A549 (cell line): ENCODE measurements at regions not wholly inside any gene's neighbourhood (a gene's known extent, or its start where the extent isn't known, plus 50 kb on each side); places are given as distances from the start of the nearest gene placed in this dataset.

Source experiments
- ATAC-seq, 2 experiments: fragments of 200-7000 bp in 1 of 2; fragments of >200 bp in 1 of 2; cut with Nextera tagmentation in 1 of 2; cut with Tn5 transposase in 1 of 2; 3 replicates each; pipeline versions ENCODE4 v1.8.0 to v1.9.1; 2018 to 2020; ENCODE audit warnings: mild to moderate bottlenecking in 1 of 2, moderate library complexity in 1 of 2
- CTCF ChIA-PET: fragments of 300-600 bp; sonication (Branson Sonifier 250); formaldehyde crosslinking; extraction: SDS; loops from one replicate; lab custom pipeline; 2021; ENCODE audit warnings: antibody characterized with exemption, inconsistent platforms; lab: Yijun Ruan, JAX
- POLR2A ChIA-PET: fragments of 350-600 bp; formaldehyde crosslinking; extraction: SDS; loops from one replicate; lab custom pipeline; 2021; ENCODE audit warnings: antibody characterized with exemption, inconsistent platforms; lab: Yijun Ruan, JAX
- DNase-seq, 2 experiments: peaks; one replicate each; pipeline versions ENCODE4 v3.0.0 to v3.0.0-alpha.2; 2011 to 2016; ENCODE audit warnings: low read depth in 1 of 2, low spot score in 1 of 2
- FAIRE-seq: peaks from 2 replicates; lab custom pipeline; 2011; peaks lifted over from hg19 to GRCh38; lab: Jason Lieb, UNC
- H3K27ac ChIP-seq, 2 experiments: fragments of >200 bp; sonication (Bioruptor Twin); formaldehyde crosslinking; 3 replicates each; pipeline ENCODE4 v1.5.1; 2016 to 2017
- H3K4me1 ChIP-seq: fragments of >200 bp; sonication (Bioruptor Twin); formaldehyde crosslinking; 3 replicates; pipeline ENCODE4 v1.6.1; 2016
- H3K4me2 ChIP-seq: fragments of >200 bp; sonication (Bioruptor Twin); formaldehyde crosslinking; 3 replicates; pipeline ENCODE4 v1.6.1; 2016
- H3K4me3 ChIP-seq: fragments of >200 bp; sonication (Bioruptor Twin); formaldehyde crosslinking; 3 replicates; pipeline ENCODE4 v1.5.1; 2016
- H3K9me3 ChIP-seq: fragments of >200 bp; sonication (Bioruptor Twin); formaldehyde crosslinking; 3 replicates; pipeline ENCODE4 v1.6.1; 2016
- CBX8 ChIP-seq: fragments of 200-600 bp; sonication (generic); IDR thresholded peaks from 2 replicates; pipeline ENCODE4 v1.6.1; 2016
- CHD2 ChIP-seq: fragments of 150-350 bp; IDR thresholded peaks from 2 replicates; pipeline ENCODE4 v1.6.1; 2014; ENCODE audit warnings: low read length; ENCODE audit not compliant: partially characterized antibody
- CHD4 ChIP-seq: fragments of 200-600 bp; sonication (generic); IDR thresholded peaks from 2 replicates; pipeline ENCODE4 v1.6.1; 2016; ENCODE audit warnings: antibody characterized with exemption, mild to moderate bottlenecking, borderline replicate concordance
- EHMT2 ChIP-seq: fragments of 200-600 bp; sonication (generic); IDR thresholded peaks from 2 replicates; pipeline ENCODE4 v1.6.1; 2016; ENCODE audit warnings: antibody characterized with exemption, low read depth, mild to moderate bottlenecking, moderate library complexity
- FOSB ChIP-seq: fragments of 250-450 bp; sonication (Bioruptor Pico); IDR thresholded peaks from 2 replicates; pipeline ENCODE4 v1.5.0; 2020; ENCODE audit warnings: mild to moderate bottlenecking, moderate library complexity
- FOSL2 ChIP-seq, 2 experiments: fragments of 450-650 bp in 1 of 2; fragments of >200 bp in 1 of 2; sonication (Bioruptor Twin) in 1 of 2; formaldehyde crosslinking; IDR thresholded peaks; 2 replicates each; pipeline versions ENCODE4 v1.5.0 to v1.6.1; 2016 to 2020; ENCODE audit warnings: mild to moderate bottlenecking in 1 of 2, moderate library complexity in 1 of 2
- FOXS1 ChIP-seq: fragments of 250-450 bp; sonication (Bioruptor Pico); IDR thresholded peaks from 2 replicates; pipeline ENCODE4 v1.5.0; 2020; ENCODE audit warnings: mild to moderate bottlenecking, moderate library complexity
- HOXA7 ChIP-seq: fragments of 250-450 bp; sonication (Bioruptor Pico); IDR thresholded peaks from 2 replicates; pipeline ENCODE4 v1.5.0; 2020; ENCODE audit warnings: mild to moderate bottlenecking, moderate library complexity
- HOXB13 ChIP-seq: fragments of 250-450 bp; sonication (Bioruptor Pico); IDR thresholded peaks from 2 replicates; pipeline ENCODE4 v1.5.0; 2020; ENCODE audit warnings: low read depth, mild to moderate bottlenecking, moderate library complexity
- HOXB5 ChIP-seq: fragments of 250-450 bp; sonication (Bioruptor Pico); IDR thresholded peaks from 2 replicates; pipeline ENCODE4 v1.5.0; 2020; ENCODE audit warnings: mild to moderate bottlenecking, moderate library complexity
- JUN ChIP-seq, 2 experiments: fragments of >200 bp; sonication (Bioruptor Twin); formaldehyde crosslinking; IDR thresholded peaks; 2 replicates in 1 of 2; 3 replicates in 1 of 2; pipeline ENCODE4 v1.6.1; 2016 to 2017
- KDM1A ChIP-seq: fragments of 200-600 bp; sonication (generic); IDR thresholded peaks from 2 replicates; pipeline ENCODE4 v1.6.1; 2016; ENCODE audit warnings: low read depth, mild to moderate bottlenecking
- KDM5A ChIP-seq: fragments of 200-600 bp; sonication (generic); IDR thresholded peaks from 2 replicates; pipeline ENCODE4 v1.6.1; 2016; ENCODE audit warnings: antibody characterized with exemption, mild to moderate bottlenecking
- MAFK ChIP-seq: fragments of 450-650 bp; IDR thresholded peaks from 2 replicates; pipeline ENCODE4 v1.6.1; 2014; ENCODE audit not compliant: partially characterized antibody
- MAX ChIP-seq: IDR thresholded peaks from 2 replicates; pipeline ENCODE4 v1.6.1; 2012
- MYC ChIP-seq: IDR thresholded peaks from 2 replicates; pipeline ENCODE4 v1.6.1; 2012; ENCODE audit warnings: mild to moderate bottlenecking, inconsistent platforms, low read length, improper control_type of control experiment, borderline replicate concordance
- NPAS2 ChIP-seq: fragments of 250-450 bp; sonication (Bioruptor Pico); IDR thresholded peaks from 2 replicates; pipeline ENCODE4 v1.8.0; 2022; ENCODE audit warnings: mild to moderate bottlenecking, moderate library complexity, borderline replicate concordance
- PHF8 ChIP-seq: fragments of 200-600 bp; sonication (generic); IDR thresholded peaks from 2 replicates; pipeline ENCODE4 v1.6.1; 2016; ENCODE audit warnings: low read depth, mild to moderate bottlenecking, antibody characterized with exemption, moderate library complexity, borderline replicate concordance
- POLR2A ChIP-seq: IDR thresholded peaks from 2 replicates; pipeline ENCODE4 v1.6.1; 2012; ENCODE audit warnings: mild to moderate bottlenecking, low read length
- RAD21 ChIP-seq, 2 experiments: fragments of >200 bp in 1 of 2; sonication (Bioruptor Twin) in 1 of 2; formaldehyde crosslinking in 1 of 2; IDR thresholded peaks in 1 of 2; conservative IDR thresholded peaks in 1 of 2; 2 replicates in 1 of 2; 3 replicates in 1 of 2; pipeline ENCODE4 v1.6.1; 2012 to 2018; ENCODE audit warnings: inconsistent platforms in 1 of 2
- RCOR1 ChIP-seq: fragments of 150-350 bp; IDR thresholded peaks from 2 replicates; pipeline ENCODE4 v1.6.1; 2014; ENCODE audit warnings: antibody characterized with exemption, low read length, low read depth
- RFX5 ChIP-seq: fragments of 450-650 bp; IDR thresholded peaks from 2 replicates; pipeline ENCODE4 v1.7.1; 2014; ENCODE audit warnings: antibody characterized with exemption, mild to moderate bottlenecking, moderate library complexity
- TFCP2L1 ChIP-seq: fragments of 250-450 bp; sonication (Bioruptor Pico); IDR thresholded peaks from 2 replicates; pipeline ENCODE4 v1.5.0; 2021; ENCODE audit warnings: mild to moderate bottlenecking
- USF2 ChIP-seq: fragments of 450-650 bp; IDR thresholded peaks from 2 replicates; pipeline ENCODE4 v1.6.1; 2014; ENCODE audit warnings: antibody characterized with exemption
- ZC3H11A ChIP-seq: fragments of 450-650 bp; IDR thresholded peaks from 2 replicates; pipeline ENCODE4 v1.6.1; 2014; ENCODE audit warnings: antibody characterized with exemption, mild to moderate bottlenecking
- ZNF302 ChIP-seq: fragments of 250-450 bp; sonication (Bioruptor Pico); IDR thresholded peaks from 2 replicates; pipeline ENCODE4 v1.9.0; 2021; ENCODE audit warnings: inconsistent platforms, mild to moderate bottlenecking, moderate library complexity
- ZSCAN20 ChIP-seq: fragments of 250-450 bp; sonication (Bioruptor Pico); IDR thresholded peaks from 2 replicates; pipeline ENCODE4 v1.8.0; 2022; ENCODE audit warnings: mild to moderate bottlenecking, moderate library complexity
- WGBS: methylation state at CpG from one replicate; pipeline ENCODE4 v1.1.6; 2017; ENCODE audit errors: missing lambda C conversion rate; 5-methylcytosine and 5-hydroxymethylcytosine counted together
- TF ChIP-seq, protein P1 (sequence below): fragments of >200 bp; sonication (Bioruptor Twin); formaldehyde crosslinking; IDR thresholded peaks from 3 replicates; pipeline ENCODE4 v1.6.1; 2016
- TF ChIP-seq, protein P2 (sequence below): fragments of >200 bp; sonication (Bioruptor Twin); formaldehyde crosslinking; IDR thresholded peaks from 3 replicates; pipeline ENCODE4 v1.5.1; 2016

DNA sequence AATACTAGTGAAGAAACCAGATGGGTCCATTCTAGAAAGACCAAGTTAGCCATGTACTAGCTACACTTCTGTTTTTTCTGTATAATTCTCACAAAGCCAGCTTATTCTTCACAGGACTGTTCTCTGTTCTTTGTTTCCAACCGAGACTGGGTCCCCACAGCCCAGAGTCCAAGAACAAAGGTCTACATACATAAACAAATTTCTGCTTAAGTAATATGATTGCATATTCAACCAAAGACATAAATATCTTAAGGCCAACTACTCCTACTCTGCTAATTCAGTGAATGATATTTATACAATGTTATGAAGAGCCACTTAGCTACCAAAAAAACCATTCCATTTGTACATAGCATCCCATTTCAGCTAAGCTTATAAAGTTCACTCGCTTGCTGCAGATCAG is 299.8 kb upstream of the CCDC54 start:
- no peaks in the 10 kb centered on the region for H3K4me1 ChIP-seq
- TF ChIP-seq KDM1A (no peak), MAFK (no peak), EHMT2 (no peak), JUN (IDR thresholded peaks at IDR 0.05) (no peak), ZC3H11A (no peak), MYC (no peak), HOXB5 (CRISPR knock-in tag) (no peak), RAD21 (conservative IDR thresholded peaks at IDR 0.05 in 1 of 2, IDR thresholded peaks at IDR 0.05 in 1 of 2) (no peak)
- TF ChIP-seq, protein P1, sequence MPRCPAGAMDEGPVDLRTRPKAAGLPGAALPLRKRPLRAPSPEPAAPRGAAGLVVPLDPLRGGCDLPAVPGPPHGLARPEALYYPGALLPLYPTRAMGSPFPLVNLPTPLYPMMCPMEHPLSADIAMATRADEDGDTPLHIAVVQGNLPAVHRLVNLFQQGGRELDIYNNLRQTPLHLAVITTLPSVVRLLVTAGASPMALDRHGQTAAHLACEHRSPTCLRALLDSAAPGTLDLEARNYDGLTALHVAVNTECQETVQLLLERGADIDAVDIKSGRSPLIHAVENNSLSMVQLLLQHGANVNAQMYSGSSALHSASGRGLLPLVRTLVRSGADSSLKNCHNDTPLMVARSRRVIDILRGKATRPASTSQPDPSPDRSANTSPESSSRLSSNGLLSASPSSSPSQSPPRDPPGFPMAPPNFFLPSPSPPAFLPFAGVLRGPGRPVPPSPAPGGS = no peak
- no peak overlapping the region for H3K27ac ChIP-seq
- POLR2A ChIA-PET = no interaction called here
- CTCF ChIA-PET = interaction anchor here (0.7 to 2.8 kb wide), 3 partner anchors 12 to 1331 kb away, joined by 3 to 21 read pairs (median 3); no protein-coding TSS in a partner anchor
- ATAC-seq (no peak), FAIRE-seq (no peak), DNase-seq (no peak)
- no peaks in the 10 kb centered on the region for H3K9me3 ChIP-seq
- no peak overlapping the region for H3K4me3 ChIP-seq
- H3K4me2 ChIP-seq = no peak overlapping the region
- 19% methylated on average over 2 of the region's 2 CpGs for WGBS

DNA sequence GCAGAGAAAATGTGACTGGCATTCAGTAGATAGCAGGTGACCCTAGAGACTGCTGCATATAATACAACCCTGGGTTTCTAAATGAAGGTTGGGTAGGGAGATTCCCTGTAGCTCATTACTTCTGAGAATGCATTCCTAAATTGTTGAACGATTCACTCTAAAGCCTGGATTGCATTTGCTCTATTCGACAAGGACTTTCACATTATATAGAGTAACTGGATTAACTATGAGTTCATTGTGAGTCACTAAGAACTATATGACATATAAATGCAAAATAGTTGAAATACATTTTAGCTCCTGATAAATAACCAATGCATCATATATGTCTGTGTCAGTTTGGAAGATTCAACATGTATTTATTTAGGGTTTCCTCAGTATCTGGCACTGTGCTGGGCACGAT is 294.7 kb upstream of the CCDC54 start:
- no peak for DNase-seq
- under 1% methylated on average over 3 of the region's 3 CpGs for WGBS
- CTCF ChIA-PET = no interaction called here

DNA sequence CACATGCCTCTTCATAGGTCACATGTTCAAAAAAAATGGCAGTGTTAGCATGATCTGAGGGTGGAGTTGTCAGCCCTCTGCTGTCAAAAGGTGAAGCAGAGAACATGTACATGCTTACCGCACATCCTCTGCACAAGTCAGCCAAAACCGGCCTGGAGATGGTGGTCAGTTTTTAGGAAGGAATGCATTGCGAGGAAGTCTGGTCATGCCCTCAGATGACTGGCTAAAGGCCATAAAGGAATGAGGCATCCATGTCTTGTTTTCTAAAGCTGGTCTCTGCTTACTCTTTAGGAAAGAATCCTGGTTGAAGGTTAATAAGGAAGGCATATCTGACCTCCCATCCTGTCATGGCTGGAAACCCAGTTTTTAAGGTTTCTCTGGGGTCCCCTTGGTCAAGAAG is 292.0 kb upstream of the CCDC54 start:
- TF ChIP-seq NPAS2 (CRISPR knock-in tag) = no peak
- no peak for TF ChIP-seq RAD21 (conservative IDR thresholded peaks at IDR 0.05 in 1 of 2, IDR thresholded peaks at IDR 0.05 in 1 of 2)
- TF ChIP-seq HOXB13 (CRISPR knock-in tag) = no peak
- TF ChIP-seq, protein P2, sequence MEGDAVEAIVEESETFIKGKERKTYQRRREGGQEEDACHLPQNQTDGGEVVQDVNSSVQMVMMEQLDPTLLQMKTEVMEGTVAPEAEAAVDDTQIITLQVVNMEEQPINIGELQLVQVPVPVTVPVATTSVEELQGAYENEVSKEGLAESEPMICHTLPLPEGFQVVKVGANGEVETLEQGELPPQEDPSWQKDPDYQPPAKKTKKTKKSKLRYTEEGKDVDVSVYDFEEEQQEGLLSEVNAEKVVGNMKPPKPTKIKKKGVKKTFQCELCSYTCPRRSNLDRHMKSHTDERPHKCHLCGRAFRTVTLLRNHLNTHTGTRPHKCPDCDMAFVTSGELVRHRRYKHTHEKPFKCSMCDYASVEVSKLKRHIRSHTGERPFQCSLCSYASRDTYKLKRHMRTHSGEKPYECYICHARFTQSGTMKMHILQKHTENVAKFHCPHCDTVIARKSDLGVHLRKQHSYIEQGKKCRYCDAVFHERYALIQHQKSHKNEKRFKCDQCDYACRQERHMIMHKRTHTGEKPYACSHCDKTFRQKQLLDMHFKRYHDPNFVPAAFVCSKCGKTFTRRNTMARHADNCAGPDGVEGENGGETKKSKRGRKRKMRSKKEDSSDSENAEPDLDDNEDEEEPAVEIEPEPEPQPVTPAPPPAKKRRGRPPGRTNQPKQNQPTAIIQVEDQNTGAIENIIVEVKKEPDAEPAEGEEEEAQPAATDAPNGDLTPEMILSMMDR = no peak
- no peak for TF ChIP-seq ZSCAN20 (CRISPR knock-in tag)
- no peak for TF ChIP-seq KDM5A
- TF ChIP-seq CHD4 = no peak
- no peak for TF ChIP-seq ZC3H11A
- no peak for TF ChIP-seq FOSL2 (IDR thresholded peaks at IDR 0.05)
- TF ChIP-seq FOSL2 (CRISPR knock-in tag; IDR thresholded peaks at IDR 0.05) = no peak
- no peak for TF ChIP-seq PHF8
- TF ChIP-seq, protein P1 = no peak
- TF ChIP-seq FOXS1 (CRISPR knock-in tag) = no peak
- TF ChIP-seq TFCP2L1 = no peak
- TF ChIP-seq RFX5 = no peak
- no peak for TF ChIP-seq CHD2
- no peak for TF ChIP-seq ZNF302 (CRISPR knock-in tag)
- ATAC-seq (no peak), DNase-seq (no peak), FAIRE-seq (no peak)
- no peak overlapping the region for H3K4me3 ChIP-seq
- ChIA-PET CTCF (interaction anchor here (0.8 to 1.3 kb wide), 2 partner anchors 21 to 30 kb away, joined by 3 to 4 read pairs; no protein-coding TSS in a partner anchor), POLR2A (no interaction called here)
- no peak overlapping the region for H3K27ac ChIP-seq
- H3K4me1 ChIP-seq = no peaks in the 10 kb centered on the region
- no peaks in the 10 kb centered on the region for H3K9me3 ChIP-seq
- 79% methylated on average over 3 of the region's 3 CpGs for WGBS
- no peak overlapping the region for H3K4me2 ChIP-seq

More for the DNA sequence above, 294.7 kb upstream of the CCDC54 start:
- no peak overlapping the region for H3K4me3 ChIP-seq
- ATAC-seq = no peak
- POLR2A ChIA-PET = no interaction called here
- no peak overlapping the region for H3K4me2 ChIP-seq
- TF ChIP-seq HOXB5 (CRISPR knock-in tag) (no peak), POLR2A (no peak), MAX (no peak), FOSB (CRISPR knock-in tag) (no peak), USF2 (no peak), CBX8 (no peak), HOXA7 (no peak), RCOR1 (no peak)
- H3K27ac ChIP-seq = no peak overlapping the region
- FAIRE-seq = no peak
- no peaks in the 10 kb centered on the region for H3K4me1 ChIP-seq
- H3K9me3 ChIP-seq = no peaks in the 10 kb centered on the region
